Naive thymus-derived CD4-positive, alpha-beta T cell (primary cell): ENCODE measurements at regions not wholly inside any gene's neighbourhood (a gene's known extent, or its start where the extent isn't known, plus 50 kb on each side); places are given as distances from the start of the nearest gene placed in this dataset.

Experiments
- ATAC-seq: fragments of 150-1000 bp; cut with Tn5 transposase; 2 replicates; pipeline ENCODE4 v1.10.0; 2021; ENCODE audit warnings: mild to moderate bottlenecking, moderate library complexity
- CTCF ChIA-PET: fragments of 350-600 bp; sonication (Branson Sonifier 250); formaldehyde crosslinking; loops from one replicate; lab custom pipeline; 2021; ENCODE audit warnings: antibody characterized with exemption; lab: Charles Lee
- POLR2A ChIA-PET: fragments of 350-600 bp; sonication (Branson Sonifier 250); formaldehyde crosslinking; loops from one replicate; lab custom pipeline; 2021; ENCODE audit warnings: antibody characterized with exemption, inconsistent platforms; lab: Charles Lee
- DNase-seq, 9 donors: peaks; one replicate each; pipeline versions ENCODE4 v3.0.0 to v3.0.0-alpha.2; 2020 to 2022; ENCODE audit warnings: mixed read lengths in 1 of 9
- H3K27ac ChIP-seq: one replicate; pipeline ENCODE4 v1.7.0; 2013; ENCODE audit warnings: mild to moderate bottlenecking, low read depth, low read length, moderate library complexity
- H3K27me3 ChIP-seq, 2 donors: one replicate each; pipeline ENCODE4 v1.7.0; 2013; ENCODE audit warnings: low read length in 2 of 2, mild to moderate bottlenecking in 2 of 2, moderate library complexity in 2 of 2; ENCODE audit not compliant: control insufficient read depth in 2 of 2, insufficient read depth in 2 of 2
- H3K36me3 ChIP-seq, 3 experiments: 1 replicate in 2 of 3; 2 replicates in 1 of 3; pipeline ENCODE4 v1.7.0; 2013; ENCODE audit warnings: low read length in 3 of 3, mild to moderate bottlenecking in 3 of 3, moderate library complexity in 1 of 3; ENCODE audit not compliant: insufficient read depth in 3 of 3, control insufficient read depth in 2 of 3
- H3K4me1 ChIP-seq, 2 donors: one replicate each; pipeline ENCODE4 v1.7.0; 2013; ENCODE audit warnings: low read length in 2 of 2, mild to moderate bottlenecking in 2 of 2, moderate library complexity in 1 of 2; ENCODE audit not compliant: control insufficient read depth in 2 of 2, insufficient read depth in 2 of 2
- H3K4me3 ChIP-seq: 2 replicates; pipeline ENCODE4 v1.7.0; 2013; ENCODE audit warnings: mild to moderate bottlenecking, low read length
- H3K9me3 ChIP-seq, 3 experiments: 1 replicate in 2 of 3; 2 replicates in 1 of 3; pipeline ENCODE4 v1.7.0; 2013; ENCODE audit warnings: low read length in 3 of 3; ENCODE audit not compliant: control insufficient read depth in 2 of 3
- H3K27ac Mint-ChIP-seq, 9 donors: one replicate each; pipeline ENCODE4 v1.8.0; 2020 to 2022; ENCODE audit warnings: mixed read lengths in 9 of 9, mild to moderate bottlenecking in 8 of 9, moderate library complexity in 5 of 9, inconsistent platforms in 2 of 9
- H3K27me3 Mint-ChIP-seq, 5 donors: one replicate each; pipeline ENCODE4 v1.8.0; 2021 to 2022; ENCODE audit warnings: mixed read lengths in 5 of 5, mild to moderate bottlenecking in 1 of 5
- H3K36me3 Mint-ChIP-seq, 5 donors: one replicate each; pipeline ENCODE4 v1.8.0; 2020 to 2022; ENCODE audit warnings: mixed read lengths in 5 of 5, mild to moderate bottlenecking in 3 of 5, inconsistent platforms in 1 of 5
- H3K4me1 Mint-ChIP-seq, 7 donors: one replicate each; pipeline ENCODE4 v1.8.0; 2020 to 2022; ENCODE audit warnings: mixed read lengths in 7 of 7, mild to moderate bottlenecking in 3 of 7, inconsistent platforms in 1 of 7
- H3K4me3 Mint-ChIP-seq, 10 donors: one replicate each; pipeline ENCODE4 v1.8.0; 2020 to 2022; ENCODE audit warnings: mild to moderate bottlenecking in 10 of 10, mixed read lengths in 10 of 10, moderate library complexity in 6 of 10, inconsistent platforms in 2 of 10
- H3K9me3 Mint-ChIP-seq, 11 donors: one replicate each; pipeline ENCODE4 v1.8.0; 2020 to 2022; ENCODE audit warnings: mixed read lengths in 11 of 11, mild to moderate bottlenecking in 4 of 11, inconsistent platforms in 1 of 11, moderate library complexity in 1 of 11
- intact Hi-C, 2 donors: fragments of 100-400 bp; cut with micrococcal nuclease; formaldehyde crosslinking; loops; one replicate each; pipeline ENCODE4 v1.15.1; 2023

DNA sequence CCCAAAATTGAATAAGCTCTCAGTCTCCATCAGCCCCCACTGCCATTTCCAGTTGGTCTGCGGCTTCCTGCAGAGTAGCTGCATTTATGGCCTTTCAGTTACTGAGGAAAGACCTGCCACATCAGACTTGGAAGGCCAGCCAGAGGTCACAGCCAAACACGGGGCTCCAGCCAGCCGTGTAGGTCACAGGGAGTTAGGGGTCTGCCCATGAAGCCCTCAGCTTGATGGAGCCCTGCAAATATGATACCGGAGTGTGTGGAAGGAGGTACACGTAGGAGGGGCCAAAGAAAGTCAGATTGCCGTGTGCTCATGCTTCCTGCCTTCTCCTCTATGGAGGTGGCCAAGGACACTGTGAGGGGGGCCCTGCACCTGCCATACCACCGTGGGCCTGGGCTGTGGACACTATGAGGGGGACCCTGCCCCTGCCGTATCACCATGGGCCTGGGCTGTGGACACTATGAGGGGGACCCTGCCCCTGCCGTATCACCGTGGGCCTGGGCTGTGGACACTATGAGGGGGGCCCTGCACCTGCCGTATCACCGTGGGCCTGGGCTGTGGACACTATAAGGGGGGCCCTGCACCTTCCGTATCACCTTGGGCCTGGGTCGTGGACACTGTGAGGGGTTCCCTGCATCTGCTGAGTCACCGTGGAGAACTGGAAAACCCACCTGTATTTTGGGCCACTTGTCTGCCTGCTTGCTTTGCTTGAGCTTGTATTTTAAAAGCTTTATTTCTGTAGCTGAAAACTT, 335.7 kb upstream of the SHH start:
- Histone ChIP-seq H3K27me3 (no peaks in the 10 kb centered on the region), H3K4me3 (no peak overlapping the region), H3K9me3 (no peaks in the 10 kb centered on the region), H3K36me3 (no peaks in the 10 kb centered on the region), H3K4me1 (no peaks in the 10 kb centered on the region), H3K27ac (no peak overlapping the region)
- H3K36me3 Mint-ChIP-seq, result no peaks in the 10 kb centered on the region
- peaks cover 0 to 3% (median 0%) of the 10 kb centered on the region in 11 donors for H3K9me3 Mint-ChIP-seq
- H3K4me1 Mint-ChIP-seq, result no peaks in the 10 kb centered on the region
- H3K27me3 Mint-ChIP-seq, result peaks cover 0 to 22% (median 8%) of the 10 kb centered on the region in 5 donors
- ChIA-PET CTCF (interaction anchor here (0.7 kb wide), 1 partner anchor 399 kb away, joined by 3 read pairs; no protein-coding TSS in a partner anchor), POLR2A (no interaction called here)
- DNase-seq, result no peak
- no peak for ATAC-seq
- no peak overlapping the region for H3K4me3 Mint-ChIP-seq
- intact Hi-C loops, result no loop called here
- no peak overlapping the region for H3K27ac Mint-ChIP-seq

DNA sequence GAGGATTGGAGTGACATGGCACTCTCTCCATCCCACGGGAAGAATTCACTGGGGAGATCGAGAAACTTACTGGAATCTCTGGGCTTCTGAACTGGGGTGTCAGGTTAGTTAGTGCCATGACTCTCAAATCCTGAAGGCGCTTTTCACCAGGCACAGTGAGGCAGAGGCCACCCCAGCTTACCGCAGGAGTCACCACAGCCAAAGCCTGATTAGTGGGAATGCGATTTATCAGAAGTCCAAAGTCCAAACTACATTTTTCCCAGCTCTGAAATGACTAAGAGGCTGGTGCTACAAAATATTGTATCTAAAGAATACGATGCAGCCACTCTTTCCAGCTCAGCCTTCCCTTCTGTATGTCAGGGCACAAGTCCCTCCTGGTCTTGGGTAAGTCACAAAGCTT, 334.8 kb upstream of the SHH start:
- Histone ChIP-seq H3K9me3 (no peaks in the 10 kb centered on the region), H3K4me3 (no peak overlapping the region), H3K27ac (no peak overlapping the region), H3K36me3 (no peaks in the 10 kb centered on the region), H3K4me1 (no peaks in the 10 kb centered on the region), H3K27me3 (no peaks in the 10 kb centered on the region)
- Mint-ChIP-seq H3K36me3 (no peaks in the 10 kb centered on the region), H3K4me3 (no peak overlapping the region), H3K27me3 (peaks cover 0 to 20% (median 8%) of the 10 kb centered on the region in 5 donors), H3K9me3 (peaks cover 0 to 3% (median 0%) of the 10 kb centered on the region in 11 donors), H3K27ac (no peak overlapping the region), H3K4me1 (no peaks in the 10 kb centered on the region)
- no peak for DNase-seq
- ChIA-PET POLR2A (no interaction called here), CTCF (no interaction called here)
- intact Hi-C loops, result no loop called here
- ATAC-seq, result no peak

DNA sequence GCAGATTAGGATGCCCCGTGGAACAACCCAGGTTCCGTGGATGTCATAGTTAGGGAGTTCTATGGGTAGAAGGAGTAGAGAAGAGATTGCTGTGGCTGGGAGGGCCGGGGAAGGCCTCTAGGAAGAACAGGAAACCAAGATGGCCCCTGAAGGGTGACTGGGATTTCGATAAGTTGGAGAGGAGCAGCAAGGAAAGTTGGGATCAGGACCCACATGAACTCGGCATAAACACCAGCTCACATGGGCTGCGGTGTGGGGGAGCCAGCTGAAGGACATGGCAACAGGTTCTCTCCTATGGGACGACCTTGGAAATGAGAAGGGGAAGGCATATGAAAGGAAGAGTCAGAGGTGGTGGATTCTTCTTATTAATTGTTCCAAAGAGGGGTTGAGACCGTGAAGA, 333.7 kb upstream of the SHH start:
- no peak overlapping the region for H3K4me3 ChIP-seq
- intact Hi-C loops, result no loop called here
- POLR2A ChIA-PET, result no interaction called here
- no peaks in the 10 kb centered on the region for H3K36me3 Mint-ChIP-seq
- H3K27me3 ChIP-seq, result no peaks in the 10 kb centered on the region
- no peak for ATAC-seq
- peaks cover 0 to 12% (median 3%) of the 10 kb centered on the region in 5 donors for H3K27me3 Mint-ChIP-seq
- no peak for DNase-seq
- no peaks in the 10 kb centered on the region for H3K4me1 ChIP-seq
- CTCF ChIA-PET, result no interaction called here
- no peaks in the 10 kb centered on the region for H3K4me1 Mint-ChIP-seq
- H3K9me3 Mint-ChIP-seq, result peaks cover 0 to 3% (median 0%) of the 10 kb centered on the region in 11 donors
- H3K36me3 ChIP-seq, result no peaks in the 10 kb centered on the region
- H3K27ac ChIP-seq, result no peak overlapping the region
- H3K4me3 Mint-ChIP-seq, result no peak overlapping the region
- H3K9me3 ChIP-seq, result no peaks in the 10 kb centered on the region
- no peak overlapping the region for H3K27ac Mint-ChIP-seq

DNA sequence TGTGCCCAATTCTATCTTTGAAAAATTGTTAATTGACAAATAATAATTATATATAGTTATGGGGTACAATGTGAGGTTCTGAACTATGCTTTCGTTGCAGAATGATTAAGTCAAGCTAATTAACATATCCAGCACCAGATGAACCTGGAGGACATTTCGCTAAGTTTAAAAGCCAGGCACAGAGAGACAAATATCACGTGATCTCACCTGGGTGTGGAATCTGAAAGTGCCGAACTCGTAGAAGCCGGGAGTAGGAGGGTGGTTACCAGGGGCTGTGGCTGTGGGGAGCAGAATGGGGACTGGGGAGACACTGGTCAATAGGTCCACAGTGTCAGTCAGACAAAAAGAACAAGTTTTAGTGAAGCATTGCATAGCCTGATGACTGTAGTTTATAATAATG, 332.9 kb upstream of the SHH start:
- Histone ChIP-seq H3K4me1 (no peaks in the 10 kb centered on the region), H3K9me3 (no peaks in the 10 kb centered on the region), H3K4me3 (no peak overlapping the region), H3K27me3 (no peaks in the 10 kb centered on the region), H3K27ac (no peak overlapping the region), H3K36me3 (no peaks in the 10 kb centered on the region)
- no peak for ATAC-seq
- ChIA-PET POLR2A (no interaction called here), CTCF (no interaction called here)
- intact Hi-C loops, result no loop called here
- no peak for DNase-seq
- H3K27ac Mint-ChIP-seq, result no peak overlapping the region
- H3K4me3 Mint-ChIP-seq, result no peak overlapping the region
- no peaks in the 10 kb centered on the region for H3K36me3 Mint-ChIP-seq
- H3K27me3 Mint-ChIP-seq, result peaks cover 0 to 13% (median 4%) of the 10 kb centered on the region in 5 donors
- H3K4me1 Mint-ChIP-seq, result no peaks in the 10 kb centered on the region
- H3K9me3 Mint-ChIP-seq, result peaks cover 0 to 3% (median 0%) of the 10 kb centered on the region in 11 donors

DNA sequence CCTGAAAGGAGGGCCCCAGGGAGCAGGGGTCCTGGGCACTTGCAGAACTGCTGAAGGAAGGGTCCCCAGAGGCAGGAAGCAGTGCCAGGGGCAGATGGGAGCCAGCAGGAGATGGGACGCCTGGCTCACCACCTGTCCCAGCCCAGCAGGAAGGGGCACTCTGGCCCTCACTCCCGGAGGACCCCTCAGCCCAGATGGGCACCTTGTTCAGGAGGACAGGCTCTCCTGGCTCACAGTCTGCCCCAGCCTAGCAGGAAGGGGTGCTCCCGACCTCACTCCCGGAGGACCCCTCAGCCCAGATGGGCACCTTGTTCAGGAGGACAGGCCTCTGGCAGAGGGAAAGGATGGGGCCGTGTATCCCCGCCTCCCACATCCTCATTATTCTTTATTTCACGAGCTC, 331.4 kb upstream of the SHH start:
- Histone ChIP-seq H3K36me3 (no peaks in the 10 kb centered on the region), H3K4me1 (no peaks in the 10 kb centered on the region), H3K27me3 (no peaks in the 10 kb centered on the region), H3K4me3 (no peak overlapping the region), H3K27ac (no peak overlapping the region), H3K9me3 (no peaks in the 10 kb centered on the region)
- DNase-seq (no peak), ATAC-seq (no peak)
- CTCF ChIA-PET, result no interaction called here
- Mint-ChIP-seq H3K4me1 (no peaks in the 10 kb centered on the region), H3K9me3 (peaks cover 0 to 2% (median 0%) of the 10 kb centered on the region in 11 donors), H3K36me3 (no peaks in the 10 kb centered on the region), H3K27me3 (peaks cover 0 to 17% (median 9%) of the 10 kb centered on the region in 5 donors), H3K27ac (no peak overlapping the region), H3K4me3 (no peak overlapping the region)
- POLR2A ChIA-PET, result no interaction called here
- intact Hi-C loops, result no loop called here

DNA sequence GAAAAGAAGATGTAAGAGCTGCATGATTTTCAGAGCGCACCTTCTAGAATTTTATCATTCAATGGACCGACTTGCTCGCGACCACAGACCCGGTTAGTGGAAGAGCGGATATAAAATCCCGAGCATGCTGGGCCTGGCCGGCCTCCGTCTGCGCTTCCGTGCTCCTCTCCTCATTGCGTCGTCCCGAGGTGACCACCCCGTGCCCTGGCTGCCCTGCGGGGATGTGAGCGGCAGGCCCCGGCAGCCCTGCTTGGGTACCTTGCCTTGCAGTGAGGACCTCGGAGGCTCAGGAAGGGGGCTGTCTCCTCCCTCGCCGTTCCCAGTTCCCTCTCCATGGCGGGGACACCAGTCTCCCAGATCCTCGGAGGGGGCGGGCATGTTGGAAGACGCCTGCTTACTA, 330.9 kb upstream of the SHH start:
- Histone ChIP-seq H3K36me3 (no peaks in the 10 kb centered on the region), H3K27ac (no peak overlapping the region), H3K4me3 (no peak overlapping the region), H3K9me3 (no peaks in the 10 kb centered on the region), H3K27me3 (no peaks in the 10 kb centered on the region), H3K4me1 (no peaks in the 10 kb centered on the region)
- Mint-ChIP-seq H3K4me1 (no peaks in the 10 kb centered on the region), H3K27me3 (peaks cover 0 to 13% (median 11%) of the 10 kb centered on the region in 5 donors), H3K9me3 (peaks cover 0 to 2% (median 0%) of the 10 kb centered on the region in 11 donors), H3K36me3 (no peaks in the 10 kb centered on the region), H3K27ac (no peak overlapping the region), H3K4me3 (no peak overlapping the region)
- ChIA-PET CTCF (no interaction called here), POLR2A (no interaction called here)
- no peak for DNase-seq
- ATAC-seq, result no peak
- intact Hi-C loops, result no loop called here

DNA sequence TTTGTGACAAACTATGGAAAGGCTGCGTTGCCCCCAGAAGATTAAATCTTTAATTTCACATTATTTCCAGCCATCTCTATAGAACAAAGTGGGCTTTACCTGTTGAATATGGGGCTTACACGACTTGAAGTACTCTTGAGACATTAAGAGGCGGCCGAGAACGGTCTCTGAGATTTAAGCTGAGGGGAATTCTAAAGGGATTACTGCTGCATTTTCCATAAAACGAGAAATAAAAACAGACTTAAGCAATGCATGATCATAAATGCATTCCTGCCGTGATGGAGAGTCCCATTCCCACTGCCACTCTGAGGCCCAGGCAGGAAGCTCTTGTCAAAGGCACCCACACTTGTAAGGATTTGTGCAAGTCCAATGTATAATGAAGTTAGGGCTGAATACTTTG, 329.7 kb upstream of the SHH start:
- POLR2A ChIA-PET, result interaction anchor here (0.7 kb wide), 1 partner anchor 118 kb away, joined by 3 read pairs; no protein-coding TSS in a partner anchor
- H3K4me1 Mint-ChIP-seq, result no peaks in the 10 kb centered on the region
- H3K27me3 ChIP-seq, result no peaks in the 10 kb centered on the region
- H3K27ac Mint-ChIP-seq, result no peak overlapping the region
- H3K36me3 Mint-ChIP-seq, result no peaks in the 10 kb centered on the region
- no peaks in the 10 kb centered on the region for H3K4me1 ChIP-seq
- intact Hi-C loops, result no loop called here
- CTCF ChIA-PET, result no interaction called here
- H3K4me3 Mint-ChIP-seq, result no peak overlapping the region
- no peak overlapping the region for H3K27ac ChIP-seq
- no peaks in the 10 kb centered on the region for H3K36me3 ChIP-seq
- peaks cover 0 to 4% (median 0%) of the 10 kb centered on the region in 11 donors for H3K9me3 Mint-ChIP-seq
- H3K27me3 Mint-ChIP-seq, result peaks cover 0 to 14% (median 11%) of the 10 kb centered on the region in 5 donors
- no peak for ATAC-seq
- H3K9me3 ChIP-seq, result no peaks in the 10 kb centered on the region
- H3K4me3 ChIP-seq, result no peak overlapping the region
- DNase-seq, result no peak
